ENCODE measurements at regions not wholly inside any gene's neighbourhood (a gene's known extent, or its start where the extent isn't known, plus 50 kb on each side); places are given as distances from the start of the nearest gene placed in this dataset.

GRCh38 chr1:36555041-36555440, 72.3 kb upstream of the CSF3R start:
- DNase-seq (ENCODE audit: low read depth, low spot score) = no peak

GRCh38 chr1:36554323-36554628, 71.6 kb upstream of the CSF3R start:
- DNase-seq (ENCODE audit: low read depth, low spot score) = no peak

- DNase-seq (ENCODE audit: low read depth, low spot score) = peak; percentile 10
Observed at GRCh38 chr1:36553591-36554322, 71.0 kb upstream of the CSF3R start.

GRCh38 chr1:36542962-36543515, 60.3 kb upstream of the CSF3R start:
- no peak for DNase-seq (ENCODE audit: low read depth, low spot score)

GRCh38 chr1:36542024-36542961, 59.6 kb upstream of the CSF3R start:
- no peak for DNase-seq (ENCODE audit: low read depth, low spot score)

GRCh38 chr1:36540056-36540455, 57.3 kb upstream of the CSF3R start:
- no peak for DNase-seq (ENCODE audit: low read depth, low spot score)

GRCh38 chr1:36539526-36539925, 56.8 kb upstream of the CSF3R start:
- DNase-seq (ENCODE audit: low read depth, low spot score) = no peak

- DNase-seq (ENCODE audit: low read depth, low spot score) = no peak
Observed at GRCh38 chr1:36537991-36538390, 55.3 kb upstream of the CSF3R start.

- no peak for DNase-seq (ENCODE audit: low read depth, low spot score)
Observed at GRCh38 chr1:36537190-36537768, 54.6 kb upstream of the CSF3R start.

GRCh38 chr1:36536727-36537126, 54.0 kb upstream of the CSF3R start:
- DNase-seq (ENCODE audit: low read depth, low spot score) = no peak

- no peak for DNase-seq (ENCODE audit: low read depth, low spot score)
Observed at GRCh38 chr1:36534711-36535412, 52.1 kb upstream of the CSF3R start.

- DNase-seq (ENCODE audit: low read depth, low spot score) = no peak
Observed at GRCh38 chr1:36533897-36534296, 51.2 kb upstream of the CSF3R start.

GRCh38 chr1:36532810-36533401, 50.2 kb upstream of the CSF3R start:
- DNase-seq (ENCODE audit: low read depth, low spot score) = no peak
